ENCODE measurements at regions not wholly inside any gene's neighbourhood (a gene's known extent, or its start where the extent isn't known, plus 50 kb on each side); places are given as distances from the start of the nearest gene placed in this dataset.

DNA sequence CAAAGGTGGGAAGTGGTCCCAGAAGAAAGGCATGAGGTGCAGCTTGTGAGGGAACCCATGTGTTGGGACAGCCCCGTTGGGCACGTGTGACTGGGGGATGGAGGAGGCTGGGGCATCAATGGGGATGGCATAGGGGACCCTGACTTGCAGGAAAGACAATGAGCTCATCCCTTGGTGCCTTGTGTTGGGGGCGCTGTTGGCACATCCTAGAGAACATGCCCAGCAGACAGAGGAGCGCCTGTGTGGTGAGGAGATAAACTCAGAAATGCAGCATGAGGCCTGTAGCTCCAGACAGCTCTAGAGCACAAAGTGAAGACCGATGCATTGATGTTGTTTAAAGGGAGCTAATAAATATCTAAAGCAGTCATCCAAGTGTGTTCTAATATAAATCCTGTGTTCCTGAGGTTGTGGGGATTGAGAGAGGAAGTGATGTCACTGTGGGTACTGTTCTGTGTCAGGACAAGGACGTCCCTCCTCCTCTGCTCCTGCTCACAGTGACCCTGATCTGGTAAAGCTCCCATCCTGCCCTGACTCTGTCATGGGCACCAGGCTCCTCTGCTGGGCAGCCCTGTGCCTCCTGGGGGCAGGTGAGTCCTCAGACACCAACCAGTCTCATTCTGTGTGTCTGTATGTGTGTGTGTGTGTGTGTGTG, 126.1 kb upstream of the PRSS58 start:
- TF ChIP-seq EZH2 (IDR thresholded peaks at IDR 0.05): no peak
- no peak for TF ChIP-seq FOXP2 (optimal IDR thresholded peaks at IDR 0.05; ENCODE audit: control extremely low read depth, extremely low read length, insufficient read depth)

All from SK-N-MC (cell line).